GM12878 (cell line): ENCODE measurements at regions not wholly inside any gene's neighbourhood (a gene's known extent, or its start where the extent isn't known, plus 50 kb on each side); places are given as distances from the start of the nearest gene placed in this dataset.

Experiments
- ATAC-seq: fragments of 200-7000 bp; cut with Tn5 transposase; 3 replicates; pipeline ENCODE4 v1.9.1; 2020; ENCODE audit warnings: mild to moderate bottlenecking, moderate library complexity
- BruUV-seq: library from RNA; stranded (reverse); fragments of 400-500 nt; replicated peaks from 2 replicates; lab custom pipeline; 2021; lab: Mats Ljungman, UMichigan
- CTCF ChIA-PET: fragments of 300-600 bp; sonication (Branson Sonifier 250); formaldehyde crosslinking; extraction: SDS; loops from one replicate; lab custom pipeline; 2021; ENCODE audit warnings: inconsistent platforms; lab: Yijun Ruan, JAX
- POLR2A ChIA-PET: fragments of 350-600 bp; formaldehyde crosslinking; extraction: SDS; loops from one replicate; lab custom pipeline; 2021; ENCODE audit warnings: inconsistent platforms; lab: Charles Lee
- RAD21 ChIA-PET: fragments of 300-600 bp; sonication (Branson Sonifier 250); formaldehyde crosslinking; loops from one replicate; lab custom pipeline; 2023; ENCODE audit warnings: antibody characterized with exemption; ENCODE audit not compliant: unreplicated experiment; lab: Charles Lee
- SMC1A ChIA-PET: fragments of 300-600 bp; sonication (Branson Sonifier 250); formaldehyde crosslinking; loops from one replicate; lab custom pipeline; 2023; ENCODE audit not compliant: unreplicated experiment, uncharacterized antibody; lab: Charles Lee
- DNase-seq: peaks from one replicate; pipeline ENCODE4 v3.0.0-alpha.2; 2011; ENCODE audit warnings: low read depth, low spot score
- FAIRE-seq: peaks from 3 replicates; lab custom pipeline; 2011; peaks lifted over from hg19 to GRCh38; lab: Jason Lieb, UNC
- H2AFZ ChIP-seq: 2 replicates; pipeline ENCODE4 v1.6.0; 2011; ENCODE audit warnings: low read depth, low read length, control low read depth; ENCODE audit not compliant: control insufficient read depth
- H3K27ac ChIP-seq: 2 replicates; pipeline ENCODE4 v1.5.1; 2011; ENCODE audit warnings: control low read depth; ENCODE audit not compliant: control insufficient read depth, insufficient read depth
- H3K27me3 ChIP-seq, 2 experiments: replicated peaks in 1 of 2; 2 replicates each; pipeline versions ENCODE4 v1.6.0 to v1.6.1; 2011; ENCODE audit warnings: low read length in 1 of 2; ENCODE audit not compliant: control insufficient read depth in 2 of 2, insufficient read depth in 2 of 2
- H3K36me3 ChIP-seq, 2 experiments: 2 replicates each; pipeline ENCODE4 v1.5.1; 2011; ENCODE audit warnings: low read length in 1 of 2; ENCODE audit not compliant: control insufficient read depth in 2 of 2, insufficient read depth in 2 of 2
- H3K4me1 ChIP-seq: 2 replicates; pipeline ENCODE4 v1.6.1; 2011; ENCODE audit warnings: mild to moderate bottlenecking, low read length, moderate library complexity, mixed read lengths; ENCODE audit not compliant: control insufficient read depth, insufficient read depth
- H3K4me2 ChIP-seq: 2 replicates; pipeline ENCODE4 v1.6.0; 2011; ENCODE audit warnings: control low read depth; ENCODE audit not compliant: control insufficient read depth, insufficient read depth
- H3K4me3 ChIP-seq: fragments of 200-600 bp; sonication (generic); 2 replicates; pipeline ENCODE4 v1.5.1; 2016
- H3K79me2 ChIP-seq: 2 replicates; pipeline ENCODE4 v1.6.0; 2011; ENCODE audit warnings: low read length; ENCODE audit not compliant: control insufficient read depth, insufficient read depth
- H3K9ac ChIP-seq: 2 replicates; pipeline ENCODE4 v1.8.0; 2011; ENCODE audit warnings: low read length, control low read depth, mixed read lengths; ENCODE audit not compliant: control insufficient read depth, insufficient read depth
- H3K9me3 ChIP-seq: replicated peaks from 3 replicates; pipeline ENCODE4 v1.5.1; 2011; ENCODE audit warnings: mild to moderate bottlenecking, low read length; ENCODE audit not compliant: control insufficient read depth, insufficient read depth
- H4K20me1 ChIP-seq: 2 replicates; pipeline ENCODE4 v1.6.0; 2011; ENCODE audit not compliant: control insufficient read depth, insufficient read depth
- HDAC2 ChIP-seq: fragments of 200-600 bp; sonication (generic); IDR thresholded peaks from 2 replicates; pipeline ENCODE4 v1.6.1; 2017
- MLLT1 ChIP-seq: fragments of 450-650 bp; IDR thresholded peaks from 2 replicates; pipeline ENCODE4 v1.6.1; 2016; ENCODE audit warnings: mild to moderate bottlenecking
- NFIC ChIP-seq: IDR thresholded peaks from 2 replicates; pipeline ENCODE4 v1.6.1; 2012; ENCODE audit warnings: low read depth, mild to moderate bottlenecking, inconsistent platforms, low read length, moderate library complexity
- NFXL1 ChIP-seq: fragments of 450-650 bp; IDR thresholded peaks from 2 replicates; pipeline ENCODE4 v1.6.1; 2017; ENCODE audit warnings: antibody characterized with exemption, mild to moderate bottlenecking, borderline replicate concordance
- POLR2AphosphoS5 ChIP-seq: IDR thresholded peaks from 2 replicates; pipeline ENCODE4 v1.6.1; 2011; ENCODE audit warnings: mild to moderate bottlenecking, low read length, inconsistent platforms
- RUNX3 ChIP-seq: IDR thresholded peaks from 2 replicates; pipeline ENCODE4 v1.6.1; 2012; ENCODE audit warnings: low read length, inconsistent platforms
- TAF1 ChIP-seq: IDR thresholded peaks from 2 replicates; pipeline ENCODE4 v1.6.1; 2011; ENCODE audit warnings: mild to moderate bottlenecking, low read depth, low read length, borderline replicate concordance
- YBX1 ChIP-seq: fragments of 450-650 bp; IDR thresholded peaks from 2 replicates; pipeline ENCODE4 v1.6.1; 2016; ENCODE audit warnings: antibody characterized with exemption
- WGBS: methylation state at CpG from one replicate; pipeline ENCODE4 v1.1.6; 2016; ENCODE audit warnings: low lambda C conversion rate; ENCODE audit not compliant: insufficient replicate concordance, insufficient coverage; ENCODE audit errors: missing lambda C conversion rate; 5-methylcytosine and 5-hydroxymethylcytosine counted together
- in situ Hi-C: fragments of 300-500 bp; cut with MboI; formaldehyde crosslinking; loops from 9 replicates; pipeline ENCODE4 v1.14.3; 2018; ENCODE audit warnings: mixed read lengths
- intact Hi-C: fragments of 100-400 bp; cut with micrococcal nuclease; formaldehyde crosslinking; loops from one replicate; pipeline ENCODE4 v1.14.2; 2022; ENCODE audit not compliant: unreplicated experiment
- TF ChIP-seq, protein P1 (sequence below): fragments of 450-650 bp; IDR thresholded peaks from 2 replicates; pipeline ENCODE4 v1.6.1; 2017; ENCODE audit warnings: mild to moderate bottlenecking, moderate library complexity
- TF ChIP-seq, protein P2 (sequence below), 3 experiments: IDR thresholded peaks in 2 of 3; conservative IDR thresholded peaks in 1 of 3; 2 replicates each; pipeline ENCODE4 v1.5.1; 2011; ENCODE audit warnings: low read depth in 3 of 3, low read length in 3 of 3, mild to moderate bottlenecking in 3 of 3, control low read depth in 2 of 3, moderate library complexity in 2 of 3, inconsistent platforms in 1 of 3, mixed read lengths in 1 of 3; ENCODE audit not compliant: control insufficient read depth in 2 of 3, insufficient read depth in 1 of 3; ENCODE audit errors: extremely low read depth in 1 of 3

DNA sequence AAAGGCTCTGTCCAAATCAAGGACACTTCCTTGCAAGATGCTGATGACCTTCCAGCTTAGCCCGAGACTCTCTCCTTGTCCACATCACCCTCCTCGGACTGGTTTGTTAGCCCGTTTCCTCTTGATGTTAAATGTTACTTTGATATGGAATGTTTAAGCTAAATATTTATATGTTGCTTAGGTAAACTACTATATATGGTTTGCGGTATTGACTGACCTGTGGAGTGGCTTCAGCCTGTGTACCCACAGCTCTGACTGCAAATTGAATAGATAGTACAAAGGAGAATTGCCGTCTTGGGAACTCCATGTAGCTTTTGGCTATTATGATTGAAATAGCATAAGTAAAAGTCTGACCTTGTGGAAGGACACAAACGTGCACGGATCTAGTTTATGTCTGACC lies 422.0 kb downstream of the YTHDC2 start:
- RAD21 ChIA-PET, result no interaction called here

GRCh38 chr5:113937301-113937700 lies 423.8 kb downstream of the YTHDC2 start:
- no peak for FAIRE-seq
- RAD21 ChIA-PET, result no interaction called here
- TF ChIP-seq NFIC (no peak), RUNX3 (no peak), HDAC2 (no peak), YBX1 (no peak), POLR2AphosphoS5 (no peak), NFXL1 (no peak)
- TF ChIP-seq, protein P1, sequence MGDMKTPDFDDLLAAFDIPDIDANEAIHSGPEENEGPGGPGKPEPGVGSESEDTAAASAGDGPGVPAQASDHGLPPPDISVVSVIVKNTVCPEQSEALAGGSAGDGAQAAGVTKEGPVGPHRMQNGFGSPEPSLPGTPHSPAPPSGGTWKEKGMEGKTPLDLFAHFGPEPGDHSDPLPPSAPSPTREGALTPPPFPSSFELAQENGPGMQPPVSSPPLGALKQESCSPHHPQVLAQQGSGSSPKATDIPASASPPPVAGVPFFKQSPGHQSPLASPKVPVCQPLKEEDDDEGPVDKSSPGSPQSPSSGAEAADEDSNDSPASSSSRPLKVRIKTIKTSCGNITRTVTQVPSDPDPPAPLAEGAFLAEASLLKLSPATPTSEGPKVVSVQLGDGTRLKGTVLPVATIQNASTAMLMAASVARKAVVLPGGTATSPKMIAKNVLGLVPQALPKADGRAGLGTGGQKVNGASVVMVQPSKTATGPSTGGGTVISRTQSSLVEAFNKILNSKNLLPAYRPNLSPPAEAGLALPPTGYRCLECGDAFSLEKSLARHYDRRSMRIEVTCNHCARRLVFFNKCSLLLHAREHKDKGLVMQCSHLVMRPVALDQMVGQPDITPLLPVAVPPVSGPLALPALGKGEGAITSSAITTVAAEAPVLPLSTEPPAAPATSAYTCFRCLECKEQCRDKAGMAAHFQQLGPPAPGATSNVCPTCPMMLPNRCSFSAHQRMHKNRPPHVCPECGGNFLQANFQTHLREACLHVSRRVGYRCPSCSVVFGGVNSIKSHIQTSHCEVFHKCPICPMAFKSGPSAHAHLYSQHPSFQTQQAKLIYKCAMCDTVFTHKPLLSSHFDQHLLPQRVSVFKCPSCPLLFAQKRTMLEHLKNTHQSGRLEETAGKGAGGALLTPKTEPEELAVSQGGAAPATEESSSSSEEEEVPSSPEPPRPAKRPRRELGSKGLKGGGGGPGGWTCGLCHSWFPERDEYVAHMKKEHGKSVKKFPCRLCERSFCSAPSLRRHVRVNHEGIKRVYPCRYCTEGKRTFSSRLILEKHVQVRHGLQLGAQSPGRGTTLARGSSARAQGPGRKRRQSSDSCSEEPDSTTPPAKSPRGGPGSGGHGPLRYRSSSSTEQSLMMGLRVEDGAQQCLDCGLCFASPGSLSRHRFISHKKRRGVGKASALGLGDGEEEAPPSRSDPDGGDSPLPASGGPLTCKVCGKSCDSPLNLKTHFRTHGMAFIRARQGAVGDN, result no peak
- TF ChIP-seq, protein P2, sequence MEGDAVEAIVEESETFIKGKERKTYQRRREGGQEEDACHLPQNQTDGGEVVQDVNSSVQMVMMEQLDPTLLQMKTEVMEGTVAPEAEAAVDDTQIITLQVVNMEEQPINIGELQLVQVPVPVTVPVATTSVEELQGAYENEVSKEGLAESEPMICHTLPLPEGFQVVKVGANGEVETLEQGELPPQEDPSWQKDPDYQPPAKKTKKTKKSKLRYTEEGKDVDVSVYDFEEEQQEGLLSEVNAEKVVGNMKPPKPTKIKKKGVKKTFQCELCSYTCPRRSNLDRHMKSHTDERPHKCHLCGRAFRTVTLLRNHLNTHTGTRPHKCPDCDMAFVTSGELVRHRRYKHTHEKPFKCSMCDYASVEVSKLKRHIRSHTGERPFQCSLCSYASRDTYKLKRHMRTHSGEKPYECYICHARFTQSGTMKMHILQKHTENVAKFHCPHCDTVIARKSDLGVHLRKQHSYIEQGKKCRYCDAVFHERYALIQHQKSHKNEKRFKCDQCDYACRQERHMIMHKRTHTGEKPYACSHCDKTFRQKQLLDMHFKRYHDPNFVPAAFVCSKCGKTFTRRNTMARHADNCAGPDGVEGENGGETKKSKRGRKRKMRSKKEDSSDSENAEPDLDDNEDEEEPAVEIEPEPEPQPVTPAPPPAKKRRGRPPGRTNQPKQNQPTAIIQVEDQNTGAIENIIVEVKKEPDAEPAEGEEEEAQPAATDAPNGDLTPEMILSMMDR (IDR thresholded peaks at IDR 0.05 in 2 of 3, conservative IDR thresholded peaks at IDR 0.05 in 1 of 3; ENCODE audit: control insufficient read depth in 2 of 3, extremely low read depth in 1 of 3, insufficient read depth in 1 of 3, low read depth in 3 of 3, low read length in 3 of 3), result no peak

More for the DNA sequence above, 422.0 kb downstream of the YTHDC2 start:
- H3K4me1 ChIP-seq, result no peaks in the 10 kb centered on the region
- POLR2A ChIA-PET, result no interaction called here
- ATAC-seq, result no peak
- no peak for FAIRE-seq
- H4K20me1 ChIP-seq, result no peaks in the 10 kb centered on the region
- H3K36me3 ChIP-seq, result no peaks in the 10 kb centered on the region
- CTCF ChIA-PET, result no interaction called here
- no peak for TF ChIP-seq TAF1
- no peak for TF ChIP-seq MLLT1
- in situ Hi-C loops (no loop called here), intact Hi-C loops (no loop called here)
- H3K4me2 ChIP-seq, result no peak overlapping the region
- H2AFZ ChIP-seq, result no peak overlapping the region
- no TSS peak for BruUV-seq
- no peaks in the 10 kb centered on the region for H3K79me2 ChIP-seq
- SMC1A ChIA-PET, result no interaction called here
- WGBS, result 16% methylated on average over 7 of the region's 7 CpGs
- H3K27me3 ChIP-seq, result no peaks in the 10 kb centered on the region
- no peaks in the 10 kb centered on the region for H3K9me3 ChIP-seq
- no peak overlapping the region for H3K9ac ChIP-seq
- no peak overlapping the region for H3K27ac ChIP-seq
- DNase-seq, result no peak
- H3K4me3 ChIP-seq, result no peak overlapping the region

More at GRCh38 chr5:113937301-113937700, 423.8 kb downstream of the YTHDC2 start:
- H3K4me1 ChIP-seq, result no peaks in the 10 kb centered on the region
- no peaks in the 10 kb centered on the region for H4K20me1 ChIP-seq
- no peak overlapping the region for H3K9ac ChIP-seq
- intact Hi-C loops, result no loop called here
- ChIA-PET SMC1A (no interaction called here), CTCF (no interaction called here), POLR2A (no interaction called here)
- no peaks in the 10 kb centered on the region for H3K9me3 ChIP-seq
- H3K36me3 ChIP-seq, result no peaks in the 10 kb centered on the region
- H3K79me2 ChIP-seq, result no peaks in the 10 kb centered on the region
- DNase-seq, result no peak
- H3K4me3 ChIP-seq, result no peak overlapping the region
- no TSS peak for BruUV-seq
- in situ Hi-C loops, result no loop called here
- H2AFZ ChIP-seq, result no peak overlapping the region
- H3K4me2 ChIP-seq, result no peak overlapping the region
- no peaks in the 10 kb centered on the region for H3K27me3 ChIP-seq
- ATAC-seq, result no peak
- WGBS, result 29% methylated on average over 2 of the region's 2 CpGs
- H3K27ac ChIP-seq, result no peak overlapping the region
